Mucosa of descending colon (tissue), 3 donors: ENCODE measurements at regions not wholly inside any gene's neighbourhood (a gene's known extent, or its start where the extent isn't known, plus 50 kb on each side); places are given as distances from the start of the nearest gene placed in this dataset.

Source experiments
- ATAC-seq: fragments of 200-7000 bp; cut with Tn5 transposase; one replicate; pipeline ENCODE4 v1.9.1; 2020; ENCODE audit warnings: mild to moderate bottlenecking, moderate library complexity
- DNase-seq, 3 donors: peaks; one replicate each; pipeline ENCODE4 v3.0.0-alpha.2; 2020
- H3K36me3 ChIP-seq: fragments of 200-600 bp; one replicate; pipeline ENCODE4 v1.8.0; 2021; ENCODE audit warnings: low read depth, mild to moderate bottlenecking
- H3K4me1 ChIP-seq: fragments of 200-600 bp; one replicate; pipeline ENCODE4 v1.8.0; 2021; ENCODE audit warnings: low read depth, mild to moderate bottlenecking
- H3K4me3 ChIP-seq: fragments of 200-600 bp; one replicate; pipeline ENCODE4 v1.8.0; 2021; ENCODE audit warnings: mild to moderate bottlenecking
- H3K9me3 ChIP-seq: fragments of 200-600 bp; one replicate; pipeline ENCODE4 v1.8.0; 2021; ENCODE audit warnings: mild to moderate bottlenecking
- CTCF ChIP-seq: fragments of 200-600 bp; IDR thresholded peaks from one replicate; pipeline ENCODE4 v1.8.0; 2022; ENCODE audit warnings: antibody characterized with exemption, mild to moderate bottlenecking
- intact Hi-C, 2 donors: fragments of 100-400 bp; cut with DNase I in 1 of 2; cut with micrococcal nuclease in 1 of 2; formaldehyde crosslinking; loops; one replicate each; pipeline versions ENCODE4 v1.11.0 to v1.11.1; 2022; cut with DNase I, micrococcal nuclease
- donor health status: DM: no; HTN: no; CAD: no; lungs with moderate emphysema.
- donor health status: DM: no; HTN: no; CAD: no.
- donor health status: DM: no; HTN: yes; CAD: no.

- no peak for DNase-seq
- TF ChIP-seq CTCF: no peak
- Histone ChIP-seq H3K4me1 (no peaks in the 10 kb centered on the region), H3K36me3 (no peaks in the 10 kb centered on the region), H3K4me3 (no peak overlapping the region), H3K9me3 (no peaks in the 10 kb centered on the region)
- ATAC-seq: no peak
- intact Hi-C loops: no loop called here
Observed at GRCh38 chr2:220015576-220015975, 388.1 kb downstream of the SLC4A3 start.

- TF ChIP-seq CTCF: no peak
- DNase-seq (no peak), ATAC-seq (no peak)
- H3K9me3 ChIP-seq: no peaks in the 10 kb centered on the region
- no peaks in the 10 kb centered on the region for H3K36me3 ChIP-seq
- H3K4me3 ChIP-seq: no peak overlapping the region
- intact Hi-C loops: no loop called here
- H3K4me1 ChIP-seq: no peaks in the 10 kb centered on the region
Observed at GRCh38 chr2:220025207-220025606, 397.8 kb downstream of the SLC4A3 start.

GRCh38 chr2:220029013-220029412, 401.6 kb downstream of the SLC4A3 start:
- TF ChIP-seq CTCF: no peak
- ATAC-seq: no peak

GRCh38 chr2:220033546-220033945, 406.1 kb downstream of the SLC4A3 start:
- ATAC-seq (no peak), DNase-seq (no peak)
- H3K4me3 ChIP-seq: no peak overlapping the region
- intact Hi-C loops: no loop called here
- H3K4me1 ChIP-seq: no peaks in the 10 kb centered on the region
- H3K36me3 ChIP-seq: no peaks in the 10 kb centered on the region
- no peaks in the 10 kb centered on the region for H3K9me3 ChIP-seq
- TF ChIP-seq CTCF: no peak

More at GRCh38 chr2:220029013-220029412, 401.6 kb downstream of the SLC4A3 start:
- H3K4me3 ChIP-seq: no peak overlapping the region
- DNase-seq: no peak
- no peaks in the 10 kb centered on the region for H3K9me3 ChIP-seq
- intact Hi-C loops: no loop called here
- no peaks in the 10 kb centered on the region for H3K36me3 ChIP-seq
- H3K4me1 ChIP-seq: no peaks in the 10 kb centered on the region

GRCh38 chr2:220034426-220035130, 407.1 kb downstream of the SLC4A3 start:
- Histone ChIP-seq H3K36me3 (no peaks in the 10 kb centered on the region), H3K4me1 (no peaks in the 10 kb centered on the region), H3K4me3 (no peak overlapping the region), H3K9me3 (no peaks in the 10 kb centered on the region)
- ATAC-seq: no peak
- intact Hi-C loops: no loop called here
- TF ChIP-seq CTCF: no peak
- no peak for DNase-seq

- Histone ChIP-seq H3K9me3 (no peaks in the 10 kb centered on the region), H3K4me1 (no peaks in the 10 kb centered on the region), H3K4me3 (no peak overlapping the region), H3K36me3 (no peaks in the 10 kb centered on the region)
- intact Hi-C loops: no loop called here
- no peak for ATAC-seq
- no peak for TF ChIP-seq CTCF
- no peak for DNase-seq
Observed at GRCh38 chr2:220036431-220036830, 409.0 kb downstream of the SLC4A3 start.
